HEK293T (cell line): ENCODE measurements at regions not wholly inside any gene's neighbourhood (a gene's known extent, or its start where the extent isn't known, plus 50 kb on each side); places are given as distances from the start of the nearest gene placed in this dataset.

Source experiments
- ARNT ChIP-seq: fragments of 450-650 bp; IDR thresholded peaks from 2 replicates; pipeline ENCODE4 v1.6.1; 2017; ENCODE audit warnings: mild to moderate bottlenecking
- BHLHE40 ChIP-seq: fragments of 450-650 bp; IDR thresholded peaks from 2 replicates; pipeline ENCODE4 v1.6.1; 2016; ENCODE audit warnings: mild to moderate bottlenecking, moderate library complexity, borderline replicate concordance
- CTBP1 ChIP-seq: fragments of 450-650 bp; IDR thresholded peaks from 2 replicates; pipeline ENCODE4 v1.6.1; 2016; ENCODE audit warnings: borderline replicate concordance
- ELF4 ChIP-seq: fragments of 450-650 bp; IDR thresholded peaks from 2 replicates; pipeline ENCODE4 v1.6.1; 2017; ENCODE audit warnings: antibody characterized with exemption
- FOXA1 ChIP-seq: fragments of 450-650 bp; IDR thresholded peaks from 2 replicates; pipeline ENCODE4 v1.6.1; 2016; ENCODE audit warnings: mild to moderate bottlenecking
- FOXK2 ChIP-seq: fragments of 450-650 bp; IDR thresholded peaks from 2 replicates; pipeline ENCODE4 v1.6.1; 2016; ENCODE audit warnings: mild to moderate bottlenecking
- L3MBTL2 ChIP-seq: fragments of 450-650 bp; conservative IDR thresholded peaks from 2 replicates; pipeline ENCODE4 v1.6.1; 2016; ENCODE audit warnings: mild to moderate bottlenecking
- LEF1 ChIP-seq: fragments of 450-650 bp; IDR thresholded peaks from 2 replicates; pipeline ENCODE4 v1.6.1; 2017; ENCODE audit warnings: mild to moderate bottlenecking, borderline replicate concordance
- SP1 ChIP-seq: fragments of 450-650 bp; IDR thresholded peaks from 2 replicates; pipeline ENCODE4 v1.6.1; 2017
- SUZ12 ChIP-seq: fragments of 450-650 bp; IDR thresholded peaks from 2 replicates; pipeline ENCODE4 v1.6.1; 2016; ENCODE audit warnings: mild to moderate bottlenecking
- TARDBP ChIP-seq: fragments of 450-650 bp; IDR thresholded peaks from 2 replicates; pipeline ENCODE4 v1.6.1; 2016
- ZNF384 ChIP-seq: fragments of 450-650 bp; IDR thresholded peaks from 2 replicates; pipeline ENCODE4 v1.6.1; 2016
- TF ChIP-seq, protein P1 (sequence below): fragments of 450-650 bp; IDR thresholded peaks from 2 replicates; pipeline ENCODE4 v1.6.1; 2016

- TF ChIP-seq CTBP1: no peak
- TF ChIP-seq ELF4: no peak
- TF ChIP-seq SP1: no peak
- TF ChIP-seq FOXA1: no peak
- TF ChIP-seq TARDBP: no peak
- no peak for TF ChIP-seq FOXK2
- TF ChIP-seq L3MBTL2: no peak
- TF ChIP-seq SUZ12: no peak
- TF ChIP-seq LEF1: no peak
- TF ChIP-seq ZNF384: no peak
- TF ChIP-seq BHLHE40: no peak
- no peak for TF ChIP-seq ARNT
- TF ChIP-seq, protein P1, sequence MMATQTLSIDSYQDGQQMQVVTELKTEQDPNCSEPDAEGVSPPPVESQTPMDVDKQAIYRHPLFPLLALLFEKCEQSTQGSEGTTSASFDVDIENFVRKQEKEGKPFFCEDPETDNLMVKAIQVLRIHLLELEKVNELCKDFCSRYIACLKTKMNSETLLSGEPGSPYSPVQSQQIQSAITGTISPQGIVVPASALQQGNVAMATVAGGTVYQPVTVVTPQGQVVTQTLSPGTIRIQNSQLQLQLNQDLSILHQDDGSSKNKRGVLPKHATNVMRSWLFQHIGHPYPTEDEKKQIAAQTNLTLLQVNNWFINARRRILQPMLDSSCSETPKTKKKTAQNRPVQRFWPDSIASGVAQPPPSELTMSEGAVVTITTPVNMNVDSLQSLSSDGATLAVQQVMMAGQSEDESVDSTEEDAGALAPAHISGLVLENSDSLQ: no peak
These were observed 163.2 kb downstream of the WNT7A start for GRCh38 chr3:13716540-13717221.
